GM18505 (cell line): ENCODE measurements at regions not wholly inside any gene's neighbourhood (a gene's known extent, or its start where the extent isn't known, plus 50 kb on each side); places are given as distances from the start of the nearest gene placed in this dataset.

Experiments
- ATAC-seq: cut with Tn5 transposase; IDR thresholded peaks from one replicate; pipeline ENCODE4 v1.9.1; 2021; ENCODE audit not compliant: unreplicated experiment
- POLR2A ChIP-seq: IDR thresholded peaks from 4 replicates; pipeline ENCODE4 v1.6.1; 2011; ENCODE audit warnings: borderline replicate concordance; ENCODE audit not compliant: insufficient read depth, insufficient read length; ENCODE audit errors: extremely low read depth

DNA sequence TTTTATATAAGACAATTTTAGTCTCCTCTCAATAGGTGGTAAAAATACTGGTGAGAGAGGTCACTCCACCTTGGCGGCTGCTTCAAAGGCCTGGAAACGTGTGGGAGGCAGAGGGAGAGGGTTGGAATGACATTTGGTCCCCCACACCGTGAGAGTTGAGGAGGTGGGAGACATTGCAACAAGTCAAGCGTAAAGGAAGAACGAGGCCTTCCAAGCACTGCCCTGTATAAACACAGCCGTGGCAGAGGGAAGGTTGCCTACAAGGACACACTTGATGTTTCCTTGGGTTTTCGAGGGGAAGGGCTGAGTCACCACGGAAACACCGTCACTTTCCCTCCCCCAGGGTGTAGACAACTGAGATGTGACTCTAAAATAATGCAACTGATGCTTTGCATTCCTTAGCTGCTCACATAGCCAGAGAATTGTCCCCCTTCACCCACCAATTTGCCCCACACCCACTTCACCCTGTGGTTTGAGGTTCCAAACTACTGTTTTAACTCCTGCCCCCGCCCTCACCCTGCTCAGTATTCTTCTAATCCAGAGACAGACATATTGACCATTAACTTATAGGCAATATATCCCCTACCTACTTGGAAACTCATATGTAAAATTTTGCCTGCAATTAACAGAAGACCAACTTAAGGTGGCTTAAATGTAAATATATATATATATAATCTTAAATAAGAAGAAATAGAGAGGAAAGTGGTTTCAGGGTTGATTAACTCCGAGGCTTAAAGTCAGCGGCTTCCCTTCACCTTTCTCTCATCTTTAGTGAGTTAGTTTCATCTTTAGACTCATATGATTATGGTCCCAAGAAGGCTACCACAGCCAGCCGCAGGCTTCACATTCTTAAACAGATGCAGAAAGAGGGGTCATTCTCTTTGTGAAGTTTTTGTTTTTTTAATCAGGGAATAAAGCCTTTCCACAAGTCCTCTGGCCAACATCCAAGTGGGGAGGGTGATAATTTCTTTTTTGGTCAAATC, 54.1 kb upstream of the BDNF start:
- ATAC-seq = no peak

More for the DNA sequence above, 54.1 kb upstream of the BDNF start:
- no peak for TF ChIP-seq POLR2A
